ENCODE measurements at regions not wholly inside any gene's neighbourhood (a gene's known extent, or its start where the extent isn't known, plus 50 kb on each side); places are given as distances from the start of the nearest gene placed in this dataset.

GRCh38 chr11:19352771-19353160, 112.0 kb upstream of the E2F8 start:
- TF ChIP-seq SNAI2 (CRISPR knock-in tag; IDR thresholded peaks at IDR 0.05), result no peak
- TF ChIP-seq TOX (CRISPR knock-in tag; IDR thresholded peaks at IDR 0.05; ENCODE audit: borderline replicate concordance), result no peak
- TF ChIP-seq OSR1 (CRISPR knock-in tag; IDR thresholded peaks at IDR 0.05), result no peak
- no peak for TF ChIP-seq ZNF565 (CRISPR knock-in tag; conservative IDR thresholded peaks at IDR 0.05; ENCODE audit: low read depth)
- no peak for TF ChIP-seq CSDC2 (CRISPR knock-in tag; IDR thresholded peaks at IDR 0.05)
- TF ChIP-seq, protein P1, sequence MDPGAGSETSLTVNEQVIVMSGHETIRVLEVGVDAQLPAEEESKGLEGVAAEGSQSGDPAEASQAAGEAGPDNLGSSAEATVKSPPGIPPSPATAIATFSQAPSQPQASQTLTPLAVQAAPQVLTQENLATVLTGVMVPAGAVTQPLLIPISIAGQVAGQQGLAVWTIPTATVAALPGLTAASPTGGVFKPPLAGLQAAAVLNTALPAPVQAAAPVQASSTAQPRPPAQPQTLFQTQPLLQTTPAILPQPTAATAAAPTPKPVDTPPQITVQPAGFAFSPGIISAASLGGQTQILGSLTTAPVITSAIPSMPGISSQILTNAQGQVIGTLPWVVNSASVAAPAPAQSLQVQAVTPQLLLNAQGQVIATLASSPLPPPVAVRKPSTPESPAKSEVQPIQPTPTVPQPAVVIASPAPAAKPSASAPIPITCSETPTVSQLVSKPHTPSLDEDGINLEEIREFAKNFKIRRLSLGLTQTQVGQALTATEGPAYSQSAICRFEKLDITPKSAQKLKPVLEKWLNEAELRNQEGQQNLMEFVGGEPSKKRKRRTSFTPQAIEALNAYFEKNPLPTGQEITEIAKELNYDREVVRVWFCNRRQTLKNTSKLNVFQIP (CRISPR knock-in tag; IDR thresholded peaks at IDR 0.05; ENCODE audit: borderline replicate concordance, low read depth), result no peak
- TF ChIP-seq ESRRG (CRISPR knock-in tag; IDR thresholded peaks at IDR 0.05), result no peak
- TF ChIP-seq TCF4 (CRISPR knock-in tag; IDR thresholded peaks at IDR 0.05; ENCODE audit: borderline replicate concordance), result no peak
